ENCODE measurements at regions not wholly inside any gene's neighbourhood (a gene's known extent, or its start where the extent isn't known, plus 50 kb on each side); places are given as distances from the start of the nearest gene placed in this dataset.

GRCh38 chr1:239044829-239045228 is 341.5 kb upstream of the CHRM3 start:
- TF ChIP-seq CTCF (IDR thresholded peaks at IDR 0.05) (no peak), EP300 (IDR thresholded peaks at IDR 0.05) (no peak), POLR2A (IDR thresholded peaks at IDR 0.05) (no peak)

Measured in upper lobe of left lung (tissue), 4 donors.